ENCODE measurements at regions not wholly inside any gene's neighbourhood (a gene's known extent, or its start where the extent isn't known, plus 50 kb on each side); places are given as distances from the start of the nearest gene placed in this dataset.

DNA sequence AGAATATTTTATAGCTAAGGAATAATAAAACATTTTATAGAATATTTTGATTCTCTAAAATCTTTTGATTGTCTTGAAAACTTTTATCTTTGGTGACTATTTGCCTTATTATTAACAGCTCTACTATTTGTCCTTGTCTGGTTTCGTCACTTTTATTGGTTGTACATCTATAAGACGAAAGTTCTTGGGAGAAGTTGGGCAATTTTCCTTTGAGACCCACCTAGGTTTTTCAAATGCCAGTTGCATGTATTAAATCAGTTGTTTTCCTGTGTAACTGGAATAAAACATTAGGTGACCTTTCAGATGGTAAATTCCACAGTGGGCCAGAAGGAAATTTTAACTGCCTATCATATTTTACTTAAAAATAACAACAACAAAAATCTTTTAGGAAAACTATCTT is 1245.7 kb downstream of the SI start:
- no peak for TF ChIP-seq ZFX (IDR thresholded peaks at IDR 0.05; ENCODE audit: borderline replicate concordance)
- TF ChIP-seq, protein P1, sequence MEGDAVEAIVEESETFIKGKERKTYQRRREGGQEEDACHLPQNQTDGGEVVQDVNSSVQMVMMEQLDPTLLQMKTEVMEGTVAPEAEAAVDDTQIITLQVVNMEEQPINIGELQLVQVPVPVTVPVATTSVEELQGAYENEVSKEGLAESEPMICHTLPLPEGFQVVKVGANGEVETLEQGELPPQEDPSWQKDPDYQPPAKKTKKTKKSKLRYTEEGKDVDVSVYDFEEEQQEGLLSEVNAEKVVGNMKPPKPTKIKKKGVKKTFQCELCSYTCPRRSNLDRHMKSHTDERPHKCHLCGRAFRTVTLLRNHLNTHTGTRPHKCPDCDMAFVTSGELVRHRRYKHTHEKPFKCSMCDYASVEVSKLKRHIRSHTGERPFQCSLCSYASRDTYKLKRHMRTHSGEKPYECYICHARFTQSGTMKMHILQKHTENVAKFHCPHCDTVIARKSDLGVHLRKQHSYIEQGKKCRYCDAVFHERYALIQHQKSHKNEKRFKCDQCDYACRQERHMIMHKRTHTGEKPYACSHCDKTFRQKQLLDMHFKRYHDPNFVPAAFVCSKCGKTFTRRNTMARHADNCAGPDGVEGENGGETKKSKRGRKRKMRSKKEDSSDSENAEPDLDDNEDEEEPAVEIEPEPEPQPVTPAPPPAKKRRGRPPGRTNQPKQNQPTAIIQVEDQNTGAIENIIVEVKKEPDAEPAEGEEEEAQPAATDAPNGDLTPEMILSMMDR (IDR thresholded peaks at IDR 0.05), result no peak
- no peak overlapping the region for H3K27ac ChIP-seq

DNA sequence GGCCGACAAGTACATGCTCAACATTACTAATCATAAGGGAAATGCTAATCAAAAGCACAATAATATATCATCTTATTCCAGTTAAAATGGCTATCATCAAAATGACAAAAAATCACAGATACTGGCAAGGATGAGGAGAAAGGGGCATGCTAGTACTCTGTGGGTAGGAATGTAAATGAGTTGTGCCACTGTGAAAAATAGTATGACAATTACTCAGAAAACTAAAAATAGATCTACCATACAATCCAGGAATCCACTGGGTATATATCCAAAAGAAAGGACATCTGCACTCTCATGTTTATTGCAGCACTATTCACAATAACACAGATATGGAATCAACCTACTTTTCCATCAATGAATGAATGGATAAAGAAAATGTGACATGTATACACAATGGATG is 1256.5 kb downstream of the SI start:
- no peak overlapping the region for H3K27ac ChIP-seq
- TF ChIP-seq, protein P1 (IDR thresholded peaks at IDR 0.05), result no peak
- TF ChIP-seq ZFX (IDR thresholded peaks at IDR 0.05; ENCODE audit: borderline replicate concordance), result no peak

DNA sequence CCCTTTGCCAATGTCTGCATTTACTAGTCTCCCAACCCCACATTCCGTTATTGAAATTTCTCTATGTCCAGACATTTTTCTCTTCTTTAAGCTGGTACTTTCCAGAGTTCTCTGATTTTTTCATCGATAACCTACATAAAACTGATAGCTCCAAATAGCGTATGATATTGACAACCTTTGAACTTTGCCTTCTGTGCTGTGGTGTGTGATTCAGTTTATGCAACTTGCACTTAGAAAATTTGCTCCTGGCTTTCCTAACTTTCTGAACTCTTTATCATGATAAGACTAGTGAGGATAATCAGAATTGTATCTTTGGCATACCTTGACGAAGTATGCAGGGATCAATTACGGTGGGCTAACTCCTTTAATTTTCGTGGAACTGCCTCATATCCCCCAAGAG is 1261.3 kb downstream of the SI start:
- no peak overlapping the region for H3K27ac ChIP-seq
- TF ChIP-seq ZFX (IDR thresholded peaks at IDR 0.05; ENCODE audit: borderline replicate concordance), result no peak
- TF ChIP-seq, protein P1 (IDR thresholded peaks at IDR 0.05), result no peak

DNA sequence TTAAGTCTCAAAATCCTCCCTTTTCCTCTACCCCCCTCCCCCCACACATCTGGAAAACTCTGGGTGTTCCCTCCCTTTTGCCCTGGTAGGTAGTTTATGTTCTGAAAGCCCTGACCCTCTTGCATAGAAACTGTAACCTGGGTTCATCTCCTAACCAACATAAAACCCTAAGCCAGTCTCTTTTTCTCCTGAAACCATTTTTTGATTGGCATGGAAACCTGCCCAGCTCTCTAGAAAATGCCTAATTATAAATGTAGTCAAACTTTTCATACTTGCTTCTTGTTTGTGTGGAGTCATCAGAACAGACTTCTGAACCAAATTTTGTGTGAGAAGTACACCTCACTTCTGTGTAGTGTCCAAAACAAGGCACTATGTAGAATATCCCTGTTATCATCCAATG is 1264.4 kb downstream of the SI start:
- H3K27ac ChIP-seq, result no peak overlapping the region

DNA sequence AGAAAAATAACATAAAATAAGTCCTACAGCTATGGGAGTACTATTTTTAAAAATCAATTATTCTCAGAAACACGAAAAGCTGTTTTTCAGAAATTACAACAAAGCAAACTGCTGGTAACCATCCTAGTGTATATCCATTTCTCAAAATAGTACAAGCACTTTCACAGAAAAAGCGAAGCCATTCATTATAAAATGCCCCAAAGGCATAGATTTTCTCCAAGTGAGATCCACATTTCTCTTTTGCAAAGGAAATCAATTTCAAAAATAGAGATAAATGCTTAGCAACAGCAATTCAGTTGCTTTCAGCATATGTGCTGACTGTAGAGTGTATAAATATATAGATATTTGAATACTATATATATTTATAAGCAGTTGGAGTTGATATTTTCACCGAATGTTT is 1266.3 kb downstream of the SI start:
- H3K27ac ChIP-seq, result no peak overlapping the region
- no peak for TF ChIP-seq ZFX (IDR thresholded peaks at IDR 0.05; ENCODE audit: borderline replicate concordance)
- TF ChIP-seq, protein P1 (IDR thresholded peaks at IDR 0.05), result no peak

More for the DNA sequence above, 1264.4 kb downstream of the SI start:
- no peak for TF ChIP-seq ZFX (IDR thresholded peaks at IDR 0.05; ENCODE audit: borderline replicate concordance)
- TF ChIP-seq, protein P1 (IDR thresholded peaks at IDR 0.05), result no peak

DNA sequence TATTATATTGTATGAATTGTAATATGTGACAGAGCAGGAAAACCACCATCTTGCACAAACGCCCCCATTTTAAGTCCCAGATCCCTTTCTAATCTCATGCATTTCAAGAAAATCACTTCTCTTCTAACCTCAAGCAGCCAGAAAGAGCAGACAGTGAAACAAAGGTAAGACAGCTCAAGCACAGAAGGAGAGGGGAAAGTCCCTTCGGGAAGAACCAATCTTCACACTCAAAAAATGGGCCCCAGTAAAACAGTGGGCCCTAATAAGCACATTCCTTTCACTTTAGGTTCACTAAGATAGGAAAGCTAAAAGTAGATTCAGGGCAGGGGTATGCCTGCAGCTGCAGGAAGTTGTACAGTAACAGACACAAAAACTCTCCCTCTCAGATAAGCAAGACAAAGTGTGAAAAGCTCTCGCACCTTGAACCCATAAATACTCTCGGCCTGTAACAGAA is 1268.7 kb downstream of the SI start:
- no peak overlapping the region for H3K27ac ChIP-seq
- TF ChIP-seq ZFX (IDR thresholded peaks at IDR 0.05; ENCODE audit: borderline replicate concordance), result no peak
- TF ChIP-seq, protein P1 (IDR thresholded peaks at IDR 0.05), result no peak

DNA sequence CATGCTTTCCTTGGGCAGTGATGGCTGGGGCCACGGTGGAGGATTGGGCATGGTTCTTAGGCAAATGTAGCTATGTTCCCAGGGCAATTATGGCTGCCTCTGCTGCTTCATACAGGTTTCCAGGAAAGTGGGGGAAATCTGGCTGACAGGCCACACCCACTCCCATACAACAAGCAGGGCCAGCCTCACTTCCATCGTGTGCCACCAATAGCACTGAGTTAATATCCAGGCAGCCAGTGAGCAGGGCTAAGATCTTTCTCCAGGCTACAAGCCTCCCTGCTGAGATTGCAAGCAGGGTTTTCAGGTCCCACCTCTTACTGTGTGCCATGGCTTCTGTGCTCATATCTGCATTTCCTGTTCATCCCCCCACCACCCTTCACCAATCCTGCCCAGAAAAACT is 1291.9 kb downstream of the SI start:
- TF ChIP-seq ZFX (IDR thresholded peaks at IDR 0.05; ENCODE audit: borderline replicate concordance), result no peak
- TF ChIP-seq, protein P1 (IDR thresholded peaks at IDR 0.05), result no peak
- H3K27ac ChIP-seq, result no peak overlapping the region
